Kidney epithelial cell (primary cell): ENCODE measurements at regions not wholly inside any gene's neighbourhood (a gene's known extent, or its start where the extent isn't known, plus 50 kb on each side); places are given as distances from the start of the nearest gene placed in this dataset.

Source experiments
- DNase-seq: peaks from one replicate; pipeline ENCODE4 v3.0.0-alpha.2; 2010; ENCODE audit warnings: low read depth
- H3K27me3 ChIP-seq: 2 replicates; pipeline ENCODE4 v1.6.0; 2011; ENCODE audit warnings: low read length; ENCODE audit not compliant: control insufficient read depth, insufficient read depth
- H3K36me3 ChIP-seq: 2 replicates; pipeline ENCODE4 v1.5.1; 2011; ENCODE audit warnings: low read length; ENCODE audit not compliant: control insufficient read depth, insufficient read depth
- H3K4me3 ChIP-seq: 2 replicates; pipeline ENCODE4 v1.5.1; 2011; ENCODE audit warnings: low read depth, mild to moderate bottlenecking, control low read depth, low read length
- CTCF ChIP-seq: IDR thresholded peaks from 2 replicates; pipeline ENCODE4 v1.5.1; 2011; ENCODE audit warnings: mild to moderate bottlenecking, moderate library complexity, low read length, control low read depth, inconsistent platforms; ENCODE audit not compliant: insufficient read depth, poor library complexity, severe bottlenecking

DNA sequence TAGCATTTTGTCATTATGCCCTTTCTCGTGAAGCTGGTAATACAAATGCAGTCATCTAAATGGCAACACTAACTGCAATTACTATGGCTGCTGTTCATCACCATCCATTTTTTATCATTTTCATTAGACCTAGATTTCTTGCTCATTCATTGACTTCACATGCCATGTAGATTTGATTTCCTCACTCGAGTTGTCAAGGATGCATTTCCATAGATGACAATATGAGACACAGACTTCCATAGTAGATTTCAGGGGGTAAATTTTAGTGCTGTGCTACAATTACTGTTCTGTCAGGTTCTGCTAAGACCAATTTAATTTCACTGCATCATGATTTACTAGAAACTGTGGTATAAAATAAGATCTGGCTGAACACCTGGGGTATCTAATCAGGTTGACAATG lies 589.2 kb downstream of the SEMA5A start:
- Histone ChIP-seq H3K27me3 (no peaks in the 10 kb centered on the region), H3K4me3 (no peak overlapping the region), H3K36me3 (no peaks in the 10 kb centered on the region)
- no peak for DNase-seq
- no peak for TF ChIP-seq CTCF

- H3K27me3 ChIP-seq: no peaks in the 10 kb centered on the region
- no peak for TF ChIP-seq CTCF
- DNase-seq: no peak
- no peak overlapping the region for H3K4me3 ChIP-seq
- no peaks in the 10 kb centered on the region for H3K36me3 ChIP-seq
Observed at GRCh38 chr5:8958602-8959001, 587.3 kb downstream of the SEMA5A start.

DNA sequence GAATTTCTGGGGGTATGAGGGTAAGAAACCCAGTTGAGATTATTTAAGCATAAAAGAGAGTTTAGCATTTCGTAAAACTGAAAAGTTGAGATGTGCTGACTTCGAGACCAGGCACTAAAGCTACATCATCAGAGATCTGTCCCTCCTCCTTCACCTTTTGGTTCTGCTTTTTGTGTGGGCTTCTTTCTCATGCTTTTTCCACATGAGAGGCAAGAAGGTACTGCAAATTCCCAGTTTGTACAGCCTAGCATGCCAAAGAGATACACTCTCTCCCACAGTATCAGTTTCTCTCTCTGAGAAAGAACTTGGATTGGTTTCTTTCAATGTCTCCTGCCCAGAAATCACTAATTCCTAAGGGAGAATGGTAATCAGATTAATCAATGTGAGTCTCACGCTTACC lies 584.7 kb downstream of the SEMA5A start:
- Histone ChIP-seq H3K36me3 (no peaks in the 10 kb centered on the region), H3K27me3 (no peaks in the 10 kb centered on the region), H3K4me3 (no peak overlapping the region)
- no peak for TF ChIP-seq CTCF
- DNase-seq: no peak

DNA sequence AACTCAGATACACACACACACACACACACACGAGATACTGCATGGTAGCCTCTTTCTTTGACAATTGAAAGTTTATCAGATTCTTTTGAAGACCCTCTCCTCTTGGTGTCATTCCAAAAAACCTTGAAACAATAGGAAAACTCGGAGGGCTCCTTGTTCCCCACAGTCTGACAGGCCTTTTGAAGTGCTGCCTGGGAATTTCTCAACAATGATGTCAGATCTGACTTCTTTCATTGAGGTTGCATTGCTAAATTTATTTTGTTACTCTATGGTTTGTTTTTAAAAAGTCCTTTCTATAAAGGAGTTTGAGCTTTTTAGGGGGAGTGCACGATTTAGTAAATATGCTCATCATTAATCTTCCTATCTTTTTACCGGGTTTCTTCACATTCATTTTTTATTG lies 583.9 kb downstream of the SEMA5A start:
- H3K4me3 ChIP-seq: no peak overlapping the region
- no peak for DNase-seq
- TF ChIP-seq CTCF: no peak
- no peaks in the 10 kb centered on the region for H3K36me3 ChIP-seq
- no peaks in the 10 kb centered on the region for H3K27me3 ChIP-seq

- Histone ChIP-seq H3K27me3 (no peaks in the 10 kb centered on the region), H3K36me3 (no peaks in the 10 kb centered on the region), H3K4me3 (no peak overlapping the region)
- no peak for TF ChIP-seq CTCF
- DNase-seq: no peak
Observed at GRCh38 chr5:8981016-8981415, 564.9 kb downstream of the SEMA5A start.

- DNase-seq: no peak
- no peak for TF ChIP-seq CTCF
- no peaks in the 10 kb centered on the region for H3K36me3 ChIP-seq
- no peak overlapping the region for H3K4me3 ChIP-seq
- H3K27me3 ChIP-seq: no peaks in the 10 kb centered on the region
Observed at GRCh38 chr5:8981496-8981895, 564.4 kb downstream of the SEMA5A start.
